ENCODE measurements at regions not wholly inside any gene's neighbourhood (a gene's known extent, or its start where the extent isn't known, plus 50 kb on each side); places are given as distances from the start of the nearest gene placed in this dataset.

DNA sequence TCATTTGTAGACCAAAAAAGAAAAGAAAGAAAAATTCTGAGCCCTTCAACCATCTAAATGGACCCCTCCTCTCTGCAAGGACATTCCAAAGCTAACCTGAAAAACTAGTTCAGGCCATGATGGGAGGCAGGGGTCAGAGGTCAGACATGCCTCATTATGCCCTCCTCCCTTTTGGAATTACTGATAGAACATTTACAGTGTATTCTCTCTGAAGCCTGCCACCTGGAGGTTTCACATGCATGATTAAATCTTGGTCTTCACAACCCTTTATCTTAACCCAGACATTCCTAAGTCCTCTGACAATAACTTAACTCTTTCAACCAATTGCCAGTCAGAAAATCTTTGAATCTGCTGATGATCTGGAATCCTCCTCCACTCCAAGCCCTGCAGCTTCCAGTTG is 86.0 kb downstream of the SPP2 start:
- Histone ChIP-seq H3K27ac (ENCODE audit: low read depth, low read length) (peak overlapping the region; percentile 76), H3K23ac (ENCODE audit: low read length) (no peak overlapping the region), H3K9me3 (ENCODE audit: insufficient read depth, low read depth, low read length) (peaks cover 3% of the 10 kb centered on the region), H2BK120ac (ENCODE audit: insufficient read depth, low read length, poor library complexity) (peak overlapping the region; percentile 52), H4K91ac (ENCODE audit: low read depth, low read length) (peak overlapping the region; percentile 81), H2AK5ac (ENCODE audit: low read length) (no peak overlapping the region), H3K4me1 (ENCODE audit: control insufficient read depth in 1 of 2, insufficient read depth in 2 of 2, low read length in 2 of 2) (peaks cover 14 to 15% of the 10 kb centered on the region in 2 experiments), H3K79me2 (ENCODE audit: control insufficient read depth, insufficient read depth, low read length, poor library complexity) (no peaks in the 10 kb centered on the region), H3K4ac (ENCODE audit: low read depth, low read length) (no peak overlapping the region), H4K8ac (ENCODE audit: low read depth, low read length) (no peak overlapping the region), H4K12ac (ENCODE audit: low read depth, low read length) (no peak overlapping the region), H3K9ac (ENCODE audit: low read length) (no peak overlapping the region), H3K27me3 (ENCODE audit: insufficient read depth, low read length) (no peaks in the 10 kb centered on the region), H3K14ac (ENCODE audit: low read length) (no peak overlapping the region), H3K4me3 (ENCODE audit: low read depth, low read length) (no peak overlapping the region), H2BK12ac (ENCODE audit: low read length) (no peak overlapping the region), H3K4me2 (ENCODE audit: low read length) (peak overlapping the region; percentile 22), H3K36me3 (ENCODE audit: control insufficient read depth in 1 of 2, insufficient read depth in 2 of 2, low read length in 2 of 2) (no peaks in the 10 kb centered on the region), H3K18ac (ENCODE audit: low read length) (no peak overlapping the region), H2AFZ (ENCODE audit: insufficient read depth, low read length, poor library complexity) (no peak overlapping the region), H3K79me1 (ENCODE audit: low read length) (peaks cover 11% of the 10 kb centered on the region), H2BK5ac (ENCODE audit: low read depth, low read length, poor library complexity) (peak overlapping the region; percentile 55)
- DNase-seq: peak; percentile 56 to 77

DNA sequence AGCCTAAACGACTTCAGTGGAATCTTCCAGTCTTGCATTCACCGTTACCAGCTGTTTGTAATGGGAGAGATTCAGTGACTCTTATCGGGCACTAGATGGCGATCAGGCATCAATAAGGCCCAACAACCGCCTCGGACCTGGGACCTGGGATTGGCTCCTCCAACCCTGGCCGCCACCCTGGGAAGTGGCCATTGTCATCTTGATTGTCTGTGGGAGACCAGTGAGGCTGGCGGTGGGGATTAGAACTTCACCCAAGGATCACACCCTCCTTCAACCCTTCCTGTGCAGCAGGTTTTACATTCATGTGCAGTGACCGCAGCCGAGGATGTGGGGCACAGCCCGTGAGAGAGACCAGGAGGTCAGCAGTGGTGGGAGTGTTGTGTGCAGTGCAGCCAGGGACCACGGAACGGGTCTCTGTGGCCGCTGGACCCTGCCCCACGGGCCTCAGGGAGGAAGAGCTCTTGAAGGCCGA is 85.3 kb downstream of the SPP2 start:
- peaks cover 11% of the 10 kb centered on the region for H3K79me1 ChIP-seq (ENCODE audit: low read length)
- peak overlapping the region; percentile 67 for H2AK5ac ChIP-seq (ENCODE audit: low read length)
- no peak overlapping the region for H3K23ac ChIP-seq (ENCODE audit: low read length)
- H3K36me3 ChIP-seq (ENCODE audit: control insufficient read depth in 1 of 2, insufficient read depth in 2 of 2, low read length in 2 of 2): no peaks in the 10 kb centered on the region
- H3K14ac ChIP-seq (ENCODE audit: low read length): peak overlapping the region; percentile 75
- peak overlapping the region; percentile 95 for H2BK120ac ChIP-seq (ENCODE audit: insufficient read depth, low read length, poor library complexity)
- peak overlapping the region; percentile 86 for H2BK12ac ChIP-seq (ENCODE audit: low read length)
- H3K18ac ChIP-seq (ENCODE audit: low read length): peak overlapping the region; percentile 73
- H3K4me1 ChIP-seq (ENCODE audit: control insufficient read depth in 1 of 2, insufficient read depth in 2 of 2, low read length in 2 of 2): peaks cover 14 to 15% of the 10 kb centered on the region in 2 experiments
- peak overlapping the region; percentile 81 for H4K8ac ChIP-seq (ENCODE audit: low read depth, low read length)
- H4K12ac ChIP-seq (ENCODE audit: low read depth, low read length): peak overlapping the region; percentile 15
- peak overlapping the region; percentile 47 for H2AFZ ChIP-seq (ENCODE audit: insufficient read depth, low read length, poor library complexity)
- H3K79me2 ChIP-seq (ENCODE audit: control insufficient read depth, insufficient read depth, low read length, poor library complexity): no peaks in the 10 kb centered on the region
- H3K9ac ChIP-seq (ENCODE audit: low read length): no peak overlapping the region
- H3K4me2 ChIP-seq (ENCODE audit: low read length): peak overlapping the region; percentile 22
- H3K27me3 ChIP-seq (ENCODE audit: insufficient read depth, low read length): no peaks in the 10 kb centered on the region
- peak overlapping the region; percentile 18 for H3K4ac ChIP-seq (ENCODE audit: low read depth, low read length)
- H4K91ac ChIP-seq (ENCODE audit: low read depth, low read length): peak overlapping the region; percentile 87
- WGBS (ENCODE audit: extremely low coverage, insufficient coverage, insufficient read length): no CpG with 5 or more reads among the region's 16 CpGs
- peak; percentile 87 to 89 for DNase-seq
- peak overlapping the region; percentile 58 for H3K27ac ChIP-seq (ENCODE audit: low read depth, low read length)
- H3K4me3 ChIP-seq (ENCODE audit: low read depth, low read length): no peak overlapping the region
- peaks cover 3% of the 10 kb centered on the region for H3K9me3 ChIP-seq (ENCODE audit: insufficient read depth, low read depth, low read length)
- peak overlapping the region; percentile 24 for H2BK5ac ChIP-seq (ENCODE audit: low read depth, low read length, poor library complexity)

DNA sequence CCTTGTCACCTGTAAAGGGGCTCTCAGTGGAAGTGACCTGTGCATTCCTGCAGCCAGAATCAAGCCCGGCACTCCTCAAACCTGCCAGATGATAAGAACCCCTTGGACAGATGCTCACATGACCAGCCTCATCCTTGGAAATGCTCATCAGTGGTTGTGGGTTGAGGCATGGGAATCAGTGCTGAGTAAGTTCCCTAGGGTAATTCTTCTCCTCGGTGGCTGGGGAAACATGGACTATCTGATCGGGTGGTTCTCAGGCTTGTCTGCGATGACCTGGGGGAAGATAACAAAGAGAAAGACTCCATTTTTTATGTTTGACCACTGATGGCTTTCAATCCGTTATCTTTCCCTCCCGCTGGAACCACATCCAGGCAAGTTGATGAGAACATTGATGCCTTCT is 84.0 kb downstream of the SPP2 start:
- Histone ChIP-seq H2BK12ac (ENCODE audit: low read length) (no peak overlapping the region), H3K27me3 (ENCODE audit: insufficient read depth, low read length) (no peaks in the 10 kb centered on the region), H3K14ac (ENCODE audit: low read length) (no peak overlapping the region), H2AFZ (ENCODE audit: insufficient read depth, low read length, poor library complexity) (no peak overlapping the region), H3K4ac (ENCODE audit: low read depth, low read length) (no peak overlapping the region), H4K91ac (ENCODE audit: low read depth, low read length) (no peak overlapping the region), H2BK120ac (ENCODE audit: insufficient read depth, low read length, poor library complexity) (no peak overlapping the region), H3K36me3 (ENCODE audit: control insufficient read depth in 1 of 2, insufficient read depth in 2 of 2, low read length in 2 of 2) (no peaks in the 10 kb centered on the region), H3K27ac (ENCODE audit: low read depth, low read length) (no peak overlapping the region), H3K4me2 (ENCODE audit: low read length) (no peak overlapping the region), H3K79me2 (ENCODE audit: control insufficient read depth, insufficient read depth, low read length, poor library complexity) (no peaks in the 10 kb centered on the region), H3K4me1 (ENCODE audit: control insufficient read depth in 1 of 2, insufficient read depth in 2 of 2, low read length in 2 of 2) (peaks cover 14 to 15% of the 10 kb centered on the region in 2 experiments), H3K79me1 (ENCODE audit: low read length) (peaks cover 11% of the 10 kb centered on the region), H2BK5ac (ENCODE audit: low read depth, low read length, poor library complexity) (no peak overlapping the region), H4K12ac (ENCODE audit: low read depth, low read length) (no peak overlapping the region), H2AK5ac (ENCODE audit: low read length) (no peak overlapping the region), H3K23ac (ENCODE audit: low read length) (no peak overlapping the region), H3K4me3 (ENCODE audit: low read depth, low read length) (no peak overlapping the region), H3K18ac (ENCODE audit: low read length) (no peak overlapping the region), H3K9me3 (ENCODE audit: insufficient read depth, low read depth, low read length) (peaks cover under 1% of the 10 kb centered on the region), H3K9ac (ENCODE audit: low read length) (no peak overlapping the region), H4K8ac (ENCODE audit: low read depth, low read length) (no peak overlapping the region)
- no CpG with 5 or more reads among the region's 6 CpGs for WGBS (ENCODE audit: extremely low coverage, insufficient coverage, insufficient read length)
- no peak for DNase-seq

DNA sequence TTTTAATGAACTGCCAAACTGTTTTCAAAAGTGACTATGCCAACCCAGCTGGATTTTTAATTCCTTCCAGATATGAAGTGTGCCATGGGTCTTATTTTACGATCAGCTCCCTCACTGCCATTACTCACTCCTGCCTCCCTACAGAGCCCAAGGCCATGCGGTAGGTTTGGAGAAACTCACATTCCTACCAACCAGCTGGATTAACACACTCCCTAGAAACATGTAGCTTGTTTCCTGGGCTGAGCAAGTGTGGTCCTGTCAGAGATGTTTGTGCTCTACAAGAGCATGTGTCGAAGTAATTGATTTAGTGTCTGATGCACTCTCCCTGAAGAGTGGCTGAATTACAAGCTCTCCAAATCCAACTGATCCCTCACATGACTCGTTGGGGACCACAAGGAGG is 82.5 kb downstream of the SPP2 start:
- H4K91ac ChIP-seq (ENCODE audit: low read depth, low read length): no peak overlapping the region
- no peak overlapping the region for H4K12ac ChIP-seq (ENCODE audit: low read depth, low read length)
- H3K14ac ChIP-seq (ENCODE audit: low read length): no peak overlapping the region
- no CpG with 5 or more reads among the region's 4 CpGs for WGBS (ENCODE audit: extremely low coverage, insufficient coverage, insufficient read length)
- peaks cover 11% of the 10 kb centered on the region for H3K79me1 ChIP-seq (ENCODE audit: low read length)
- H3K36me3 ChIP-seq (ENCODE audit: control insufficient read depth in 1 of 2, insufficient read depth in 2 of 2, low read length in 2 of 2): no peaks in the 10 kb centered on the region
- H3K4me1 ChIP-seq (ENCODE audit: control insufficient read depth in 1 of 2, insufficient read depth in 2 of 2, low read length in 2 of 2): peaks cover 10 to 12% of the 10 kb centered on the region in 2 experiments
- H3K4me3 ChIP-seq (ENCODE audit: low read depth, low read length): no peak overlapping the region
- no peak for DNase-seq
- H3K4ac ChIP-seq (ENCODE audit: low read depth, low read length): no peak overlapping the region
- no peak overlapping the region for H2AK5ac ChIP-seq (ENCODE audit: low read length)
- no peaks in the 10 kb centered on the region for H3K79me2 ChIP-seq (ENCODE audit: control insufficient read depth, insufficient read depth, low read length, poor library complexity)
- no peaks in the 10 kb centered on the region for H3K27me3 ChIP-seq (ENCODE audit: insufficient read depth, low read length)
- no peak overlapping the region for H2BK12ac ChIP-seq (ENCODE audit: low read length)
- peaks cover 2% of the 10 kb centered on the region for H3K9me3 ChIP-seq (ENCODE audit: insufficient read depth, low read depth, low read length)
- H2BK120ac ChIP-seq (ENCODE audit: insufficient read depth, low read length, poor library complexity): no peak overlapping the region
- no peak overlapping the region for H4K8ac ChIP-seq (ENCODE audit: low read depth, low read length)
- no peak overlapping the region for H2AFZ ChIP-seq (ENCODE audit: insufficient read depth, low read length, poor library complexity)
- H2BK5ac ChIP-seq (ENCODE audit: low read depth, low read length, poor library complexity): no peak overlapping the region
- no peak overlapping the region for H3K4me2 ChIP-seq (ENCODE audit: low read length)
- H3K9ac ChIP-seq (ENCODE audit: low read length): no peak overlapping the region
- H3K27ac ChIP-seq (ENCODE audit: low read depth, low read length): no peak overlapping the region
- H3K23ac ChIP-seq (ENCODE audit: low read length): no peak overlapping the region
- H3K18ac ChIP-seq (ENCODE audit: low read length): no peak overlapping the region
